NCI-H1105 (cell line): ENCODE measurements at regions not wholly inside any gene's neighbourhood (a gene's known extent, or its start where the extent isn't known, plus 50 kb on each side); places are given as distances from the start of the nearest gene placed in this dataset.

Source experiments
- DNase-seq: peaks from one replicate; lab custom pipeline; 2025; lab: John Stamatoyannopoulos, UW

DNA sequence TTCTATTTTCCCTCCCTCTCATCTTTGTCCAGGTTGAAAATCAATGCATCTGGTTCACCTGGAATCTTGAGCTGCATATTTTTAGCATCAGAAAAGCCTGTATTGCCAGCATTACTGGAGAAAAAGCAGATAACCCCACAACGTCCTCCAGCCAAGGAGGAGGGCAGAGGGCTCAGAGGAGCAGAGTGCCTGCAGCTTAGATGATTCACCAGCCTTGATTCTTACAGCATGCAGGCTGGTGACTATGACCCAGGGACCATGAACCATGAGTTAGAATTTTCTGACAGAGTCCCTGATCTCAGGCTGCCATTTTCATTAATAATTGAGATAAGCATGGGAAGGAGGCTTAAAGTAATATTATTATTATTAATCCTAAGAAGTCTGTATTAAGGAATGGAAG lies 278.2 kb downstream of the BRINP1 start:
- no peak for DNase-seq

DNA sequence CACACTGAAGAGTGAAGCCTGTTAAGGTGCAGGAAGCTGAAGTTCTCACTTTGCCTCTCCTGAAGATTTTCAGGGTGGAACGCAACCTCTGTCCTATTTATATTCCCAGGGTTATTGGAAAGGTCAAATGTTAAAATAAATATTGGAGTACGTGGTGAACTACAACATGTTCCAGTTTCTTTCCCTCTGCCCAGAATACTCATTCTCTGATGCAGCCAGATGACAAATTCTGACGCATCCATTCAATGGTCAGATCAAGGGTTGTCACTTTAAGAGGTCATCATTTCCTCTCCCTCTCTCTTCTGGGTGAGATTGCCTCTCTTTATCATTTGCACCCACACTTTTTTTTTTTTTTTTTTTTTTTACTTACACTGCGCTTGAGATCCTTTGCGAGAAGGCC lies 277.1 kb downstream of the BRINP1 start:
- DNase-seq, result no peak

DNA sequence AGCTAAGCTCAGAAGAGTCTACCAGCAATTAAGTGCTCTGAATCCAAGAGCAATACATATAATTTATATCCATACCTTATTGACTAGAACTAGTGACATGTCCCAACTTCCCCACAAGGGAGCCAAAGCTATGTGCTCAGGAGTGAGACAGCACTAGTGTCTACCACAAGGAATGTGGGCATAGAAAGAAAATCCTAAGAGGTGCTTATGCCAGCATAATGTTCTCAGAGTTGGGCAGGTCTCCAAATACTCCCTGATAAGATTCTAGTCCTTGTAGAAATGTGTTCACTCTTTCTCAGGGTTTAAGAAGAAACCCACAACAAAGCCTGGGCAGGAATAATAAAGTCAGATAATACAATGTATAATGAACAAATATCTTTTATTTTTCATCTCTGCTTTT lies 275.1 kb downstream of the BRINP1 start:
- DNase-seq, result no peak

DNA sequence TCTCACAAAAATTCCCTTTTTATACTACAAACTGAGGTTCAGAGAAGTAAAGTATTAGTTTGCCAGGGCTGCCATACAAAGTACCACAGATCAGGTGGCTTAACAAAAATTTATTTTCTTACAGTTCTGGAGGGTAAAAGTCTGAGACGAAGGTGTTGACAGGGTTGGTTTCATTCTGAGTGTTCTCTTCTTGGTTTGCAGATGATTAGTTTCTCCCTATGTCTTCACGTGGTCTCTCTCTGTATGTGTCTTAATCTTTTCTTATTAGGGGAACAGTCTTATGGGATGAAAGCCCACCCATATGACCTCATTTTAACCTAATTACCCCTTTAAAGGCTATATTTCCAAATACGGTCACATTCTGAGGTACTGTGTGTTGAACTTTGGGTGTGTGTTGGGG lies 274.2 kb downstream of the BRINP1 start:
- DNase-seq, result no peak

DNA sequence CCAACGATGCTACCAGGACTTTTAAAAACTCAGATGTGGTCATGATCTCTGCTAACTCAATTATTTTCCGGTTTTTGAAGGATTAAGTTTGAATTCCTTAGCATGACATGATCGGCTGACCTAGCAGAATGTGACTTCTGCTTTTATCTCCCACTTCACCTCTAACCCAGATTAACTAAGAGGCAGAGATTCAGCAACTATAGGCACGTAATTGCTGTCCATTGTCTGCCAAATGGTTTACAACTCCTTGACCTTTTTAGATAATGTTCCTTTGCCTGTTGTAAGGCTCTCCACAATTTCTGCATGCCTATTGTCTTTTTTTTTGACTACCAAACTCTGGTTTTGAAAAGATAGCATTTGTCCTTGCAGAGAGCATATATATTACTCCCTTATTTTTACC lies 268.2 kb downstream of the BRINP1 start:
- no peak for DNase-seq

DNA sequence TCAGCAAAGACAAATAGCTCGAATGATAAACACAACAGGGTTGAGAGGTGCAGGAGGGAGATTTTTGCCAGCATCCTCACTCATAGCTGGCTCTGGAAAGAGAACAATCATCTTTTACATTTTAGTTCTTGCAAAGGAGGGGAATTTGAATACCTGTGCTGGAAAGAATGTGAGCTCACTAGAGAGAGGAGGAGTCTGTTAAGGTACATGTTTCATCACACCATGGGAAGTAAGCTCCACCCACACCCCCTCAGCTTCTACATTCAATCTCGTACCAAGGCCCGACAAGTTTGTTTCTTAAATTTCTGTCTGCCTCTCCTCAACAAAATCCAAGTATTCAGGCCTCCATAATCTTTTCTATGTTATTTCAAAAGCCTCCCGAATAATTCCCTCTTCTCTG lies 254.6 kb downstream of the BRINP1 start:
- no peak for DNase-seq
